B cell (primary cell): ENCODE measurements at regions not wholly inside any gene's neighbourhood (a gene's known extent, or its start where the extent isn't known, plus 50 kb on each side); places are given as distances from the start of the nearest gene placed in this dataset.
"Not testable (repeated sequence)": the region's sequence is repeated elsewhere in the genome, so short reads cannot be mapped to it uniquely, and the experiment has no call there.

ENCODE experiments used
- ATAC-seq: fragments of 200-7000 bp; cut with Tn5 transposase; one replicate; pipeline ENCODE4 v1.10.0; 2021; ENCODE audit warnings: low read depth, mild to moderate bottlenecking, moderate number of reproducible peaks, moderate library complexity
- CTCF ChIA-PET: fragments of 350-600 bp; sonication (Branson Sonifier 250); formaldehyde crosslinking; loops from one replicate; lab custom pipeline; 2021; ENCODE audit warnings: antibody characterized with exemption, inconsistent platforms; lab: Charles Lee
- POLR2A ChIA-PET: fragments of 350-600 bp; sonication (Branson Sonifier 250); formaldehyde crosslinking; loops from one replicate; lab custom pipeline; 2021; ENCODE audit warnings: antibody characterized with exemption; lab: Charles Lee
- DNase-seq: peaks from one replicate; pipeline ENCODE4 v3.0.0; 2013
- H2AFZ ChIP-seq: 2 replicates; pipeline ENCODE4 v1.6.1; 2012; ENCODE audit warnings: mild to moderate bottlenecking, low read depth, low read length; ENCODE audit not compliant: insufficient read depth, poor library complexity, severe bottlenecking
- H3K27ac ChIP-seq, 2 donors: 1 replicate in 1 of 2; 2 replicates in 1 of 2; pipeline ENCODE4 v1.5.1; 2012 to 2013; ENCODE audit warnings: low read length in 2 of 2, mild to moderate bottlenecking in 2 of 2, moderate library complexity in 1 of 2
- H3K27me3 ChIP-seq, 4 experiments: fragments of 200-600 bp in 1 of 4; sonication (generic) in 1 of 4; replicated peaks in 1 of 4; 1 replicate in 2 of 4; 2 replicates in 2 of 4; pipeline versions ENCODE4 v1.6.1 to v1.7.0; 2013 to 2016; ENCODE audit warnings: low read length in 3 of 4, mild to moderate bottlenecking in 2 of 4, mixed read lengths in 1 of 4, moderate library complexity in 1 of 4; ENCODE audit not compliant: insufficient read depth in 4 of 4, control insufficient read depth in 3 of 4; ENCODE audit errors: control extremely low read depth in 1 of 4
- H3K36me3 ChIP-seq, 2 experiments: replicated peaks in 1 of 2; 1 replicate in 1 of 2; 2 replicates in 1 of 2; pipeline versions ENCODE4 v1.6.1 to v1.7.1; 2013; ENCODE audit warnings: low read length in 1 of 2; ENCODE audit not compliant: insufficient read depth in 2 of 2, control insufficient read depth in 1 of 2; ENCODE audit errors: control extremely low read depth in 1 of 2, extremely low read depth in 1 of 2
- H3K4me1 ChIP-seq, 2 donors: fragments of 200-600 bp in 1 of 2; sonication (generic) in 1 of 2; 1 replicate in 1 of 2; 2 replicates in 1 of 2; pipeline versions ENCODE4 v1.5.1 to v1.6.1; 2013 to 2017; ENCODE audit warnings: low read length in 2 of 2; ENCODE audit not compliant: control insufficient read depth in 2 of 2, insufficient read depth in 2 of 2
- H3K4me2 ChIP-seq: replicated peaks from 2 replicates; pipeline ENCODE3; 2012; ENCODE audit warnings: mild to moderate bottlenecking, low read depth, low read length; ENCODE audit not compliant: poor library complexity, severe bottlenecking
- H3K4me3 ChIP-seq, 5 experiments: fragments of 200-600 bp in 1 of 5; sonication (generic) in 1 of 5; 1 replicate in 3 of 5; 2 replicates in 2 of 5; pipeline versions ENCODE4 v1.5.1 to v1.7.0; 2011 to 2016; ENCODE audit warnings: low read length in 4 of 5, mild to moderate bottlenecking in 4 of 5, low read depth in 2 of 5, control low read depth in 1 of 5, moderate library complexity in 1 of 5; ENCODE audit not compliant: insufficient read depth in 1 of 5; ENCODE audit errors: control extremely low read depth in 1 of 5, extremely low read depth in 1 of 5
- H3K79me2 ChIP-seq: fragments of 200-600 bp; sonication (generic); one replicate; pipeline ENCODE4 v1.6.0; 2016; ENCODE audit warnings: low read length; ENCODE audit not compliant: control insufficient read depth, insufficient read depth
- H3K9ac ChIP-seq: fragments of 200-600 bp; sonication (generic); 2 replicates; pipeline ENCODE4 v1.6.1; 2017; ENCODE audit warnings: mild to moderate bottlenecking, low read length, moderate library complexity
- H3K9me3 ChIP-seq, 3 donors: one replicate each; pipeline versions ENCODE4 v1.6.1 to v1.7.1; 2013; ENCODE audit warnings: low read length in 2 of 3; ENCODE audit not compliant: control insufficient read depth in 2 of 3, insufficient read depth in 1 of 3; ENCODE audit errors: control extremely low read depth in 1 of 3
- H4K20me1 ChIP-seq: 2 replicates; pipeline ENCODE4 v1.6.0; 2012; ENCODE audit warnings: mild to moderate bottlenecking, low read length; ENCODE audit not compliant: insufficient read depth, control insufficient read depth, poor library complexity, severe bottlenecking
- H3K27ac Mint-ChIP-seq: one replicate; pipeline ENCODE4 v1.8.0; 2021; ENCODE audit warnings: mixed read lengths
- H3K27me3 Mint-ChIP-seq: one replicate; pipeline ENCODE4 v1.8.0; 2021; ENCODE audit warnings: mixed read lengths
- H3K4me1 Mint-ChIP-seq: one replicate; pipeline ENCODE4 v1.8.0; 2021; ENCODE audit warnings: mixed read lengths
- H3K4me3 Mint-ChIP-seq: one replicate; pipeline ENCODE4 v1.8.0; 2021; ENCODE audit warnings: mixed read lengths
- H3K9me3 Mint-ChIP-seq: one replicate; pipeline ENCODE4 v1.8.0; 2022; ENCODE audit warnings: mixed read lengths; ENCODE audit not compliant: insufficient read depth
- EZH2 ChIP-seq: IDR thresholded peaks from 2 replicates; pipeline ENCODE4 v1.6.1; 2012; ENCODE audit warnings: borderline replicate concordance, low read depth, mild to moderate bottlenecking, moderate library complexity, low read length; ENCODE audit not compliant: insufficient read depth, poor library complexity, severe bottlenecking
- whole genome bisulfite sequencing: methylation state at CpG from one replicate; pipeline ENCODE4 v1.1.5; 2013; ENCODE audit warnings: missing lambda C conversion rate; ENCODE audit not compliant: insufficient coverage; 5-methylcytosine and 5-hydroxymethylcytosine counted together
- intact Hi-C: fragments of 100-400 bp; cut with micrococcal nuclease; formaldehyde crosslinking; loops from one replicate; pipeline ENCODE4 v1.10.0; 2022
- TF ChIP-seq, protein P1 (sequence below): fragments of 200-600 bp; IDR thresholded peaks from one replicate; pipeline ENCODE4 v1.8.0; 2022; ENCODE audit warnings: antibody characterized with exemption, mild to moderate bottlenecking

DNA sequence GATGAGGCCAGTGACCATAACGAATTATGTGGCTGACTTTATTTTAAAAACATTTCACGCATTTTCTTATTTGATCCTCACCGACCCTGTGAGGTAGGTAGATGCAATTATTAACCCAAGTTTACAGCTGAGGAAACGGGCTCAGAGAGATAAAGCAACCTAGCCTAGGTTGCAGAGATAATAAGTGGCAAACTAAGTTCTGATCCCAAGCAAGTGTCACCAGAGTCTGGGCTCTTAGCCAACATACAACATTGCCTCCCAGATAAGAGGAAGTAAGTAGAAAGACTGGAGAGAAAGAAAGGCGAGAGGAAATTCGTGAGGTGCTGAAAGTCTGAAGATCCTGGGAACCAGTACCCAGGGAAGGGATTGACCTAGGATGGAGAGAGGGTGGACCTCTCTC lies 77.4 kb upstream of the GPR50 start:
- ATAC-seq, result no peak
- Mint-ChIP-seq H3K27me3 (no peaks in the 10 kb centered on the region), H3K27ac (no peak overlapping the region), H3K9me3 (no peaks in the 10 kb centered on the region), H3K4me3 (no peak overlapping the region), H3K4me1 (no peaks in the 10 kb centered on the region)
- WGBS, result 0% methylated on average over 2 of the region's 6 CpGs
- no peaks in the 10 kb centered on the region for H3K9me3 ChIP-seq
- no peaks in the 10 kb centered on the region for H3K36me3 ChIP-seq
- H3K79me2 ChIP-seq, result no peaks in the 10 kb centered on the region
- H3K4me1 ChIP-seq, result no peaks in the 10 kb centered on the region
- ChIA-PET POLR2A (no interaction called here), CTCF (no interaction called here)
- H3K4me3 ChIP-seq, result no peak overlapping the region
- DNase-seq, result no peak
- no peaks in the 10 kb centered on the region for H4K20me1 ChIP-seq
- no peak overlapping the region for H2AFZ ChIP-seq
- H3K27me3 ChIP-seq, result no peaks in the 10 kb centered on the region
- no peak overlapping the region for H3K9ac ChIP-seq
- H3K27ac ChIP-seq, result no peak overlapping the region
- intact Hi-C loops, result no loop called here
- H3K4me2 ChIP-seq, result no peak overlapping the region
- TF ChIP-seq EZH2, result no peak
- TF ChIP-seq, protein P1, sequence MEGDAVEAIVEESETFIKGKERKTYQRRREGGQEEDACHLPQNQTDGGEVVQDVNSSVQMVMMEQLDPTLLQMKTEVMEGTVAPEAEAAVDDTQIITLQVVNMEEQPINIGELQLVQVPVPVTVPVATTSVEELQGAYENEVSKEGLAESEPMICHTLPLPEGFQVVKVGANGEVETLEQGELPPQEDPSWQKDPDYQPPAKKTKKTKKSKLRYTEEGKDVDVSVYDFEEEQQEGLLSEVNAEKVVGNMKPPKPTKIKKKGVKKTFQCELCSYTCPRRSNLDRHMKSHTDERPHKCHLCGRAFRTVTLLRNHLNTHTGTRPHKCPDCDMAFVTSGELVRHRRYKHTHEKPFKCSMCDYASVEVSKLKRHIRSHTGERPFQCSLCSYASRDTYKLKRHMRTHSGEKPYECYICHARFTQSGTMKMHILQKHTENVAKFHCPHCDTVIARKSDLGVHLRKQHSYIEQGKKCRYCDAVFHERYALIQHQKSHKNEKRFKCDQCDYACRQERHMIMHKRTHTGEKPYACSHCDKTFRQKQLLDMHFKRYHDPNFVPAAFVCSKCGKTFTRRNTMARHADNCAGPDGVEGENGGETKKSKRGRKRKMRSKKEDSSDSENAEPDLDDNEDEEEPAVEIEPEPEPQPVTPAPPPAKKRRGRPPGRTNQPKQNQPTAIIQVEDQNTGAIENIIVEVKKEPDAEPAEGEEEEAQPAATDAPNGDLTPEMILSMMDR, result no peak

DNA sequence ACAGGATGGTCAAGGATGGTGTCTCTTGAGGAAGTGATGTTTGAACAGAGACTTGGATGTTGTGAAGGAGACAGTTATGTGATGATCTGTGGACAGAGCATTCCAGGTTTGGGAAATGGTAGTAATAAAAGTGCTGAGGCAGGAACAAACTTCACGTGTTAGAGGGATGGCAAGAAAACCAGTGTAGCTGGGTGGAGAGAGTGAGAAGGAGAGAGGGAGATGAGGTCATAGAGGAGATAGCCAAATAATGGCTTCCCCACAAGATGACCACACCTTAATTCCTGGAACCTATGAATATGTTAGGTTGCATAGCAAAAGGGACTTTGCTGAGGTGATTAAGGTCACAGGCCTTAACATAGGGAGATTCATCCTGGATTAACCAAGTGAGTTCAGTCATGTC lies 75.6 kb upstream of the GPR50 start:
- POLR2A ChIA-PET, result no interaction called here
- CTCF ChIA-PET, result no interaction called here
- no CpG with 5 or more reads among the region's 1 CpG for WGBS

DNA sequence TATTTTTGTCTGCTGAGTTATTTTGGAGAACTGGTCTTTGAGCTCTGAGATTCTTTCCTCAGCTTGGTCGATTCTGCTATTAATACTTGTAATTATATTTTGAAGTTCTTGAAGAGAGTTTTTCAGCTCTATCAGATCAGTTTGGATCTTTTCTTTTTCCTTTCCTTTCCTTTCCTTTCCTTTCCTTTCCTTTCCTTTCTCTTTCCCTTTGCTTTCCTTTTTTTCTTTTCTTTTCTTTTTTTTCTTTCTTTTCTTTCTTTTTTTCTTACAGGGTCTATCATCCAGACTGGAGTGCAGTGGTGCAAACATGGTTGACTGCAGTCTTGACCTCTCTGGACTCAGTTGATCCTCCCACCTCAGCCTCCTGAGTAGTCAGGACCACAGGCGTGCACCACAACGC lies 63.2 kb upstream of the GPR50 start:
- peaks cover 12% of the 10 kb centered on the region for H3K27me3 Mint-ChIP-seq
- H3K9me3 Mint-ChIP-seq, result not testable (repeated sequence)

More for the DNA sequence above, 75.6 kb upstream of the GPR50 start:
- Mint-ChIP-seq H3K9me3 (no peaks in the 10 kb centered on the region), H3K4me3 (no peak overlapping the region), H3K4me1 (no peaks in the 10 kb centered on the region), H3K27me3 (no peaks in the 10 kb centered on the region), H3K27ac (no peak overlapping the region)
- Histone ChIP-seq H3K9ac (no peak overlapping the region), H3K4me3 (no peak overlapping the region), H3K27me3 (no peaks in the 10 kb centered on the region), H2AFZ (no peak overlapping the region), H3K9me3 (no peaks in the 10 kb centered on the region), H3K79me2 (no peaks in the 10 kb centered on the region), H3K36me3 (no peaks in the 10 kb centered on the region), H3K27ac (no peak overlapping the region), H3K4me1 (no peaks in the 10 kb centered on the region), H4K20me1 (no peaks in the 10 kb centered on the region), H3K4me2 (no peak overlapping the region)
- intact Hi-C loops, result no loop called here
- ATAC-seq, result no peak
- TF ChIP-seq, protein P1, result no peak
- TF ChIP-seq EZH2, result no peak
- no peak for DNase-seq

More for the DNA sequence above, 63.2 kb upstream of the GPR50 start:
- H3K4me3 ChIP-seq, H3K27ac ChIP-seq, H3K9me3 ChIP-seq, CTCF ChIA-PET, H3K4me1 ChIP-seq, H3K27me3 ChIP-seq, H3K27ac Mint-ChIP-seq, H4K20me1 ChIP-seq, POLR2A ChIA-PET, H3K4me3 Mint-ChIP-seq, H3K36me3 ChIP-seq, intact Hi-C loops, ATAC-seq, H3K4me1 Mint-ChIP-seq, DNase-seq, H3K79me2 ChIP-seq, H3K9ac ChIP-seq, H3K4me2 ChIP-seq, H2AFZ ChIP-seq: not testable (repeated sequence)
- no CpG with 5 or more reads among the region's 3 CpGs for WGBS
